ENCODE measurements at regions not wholly inside any gene's neighbourhood (a gene's known extent, or its start where the extent isn't known, plus 50 kb on each side); places are given as distances from the start of the nearest gene placed in this dataset.

DNA sequence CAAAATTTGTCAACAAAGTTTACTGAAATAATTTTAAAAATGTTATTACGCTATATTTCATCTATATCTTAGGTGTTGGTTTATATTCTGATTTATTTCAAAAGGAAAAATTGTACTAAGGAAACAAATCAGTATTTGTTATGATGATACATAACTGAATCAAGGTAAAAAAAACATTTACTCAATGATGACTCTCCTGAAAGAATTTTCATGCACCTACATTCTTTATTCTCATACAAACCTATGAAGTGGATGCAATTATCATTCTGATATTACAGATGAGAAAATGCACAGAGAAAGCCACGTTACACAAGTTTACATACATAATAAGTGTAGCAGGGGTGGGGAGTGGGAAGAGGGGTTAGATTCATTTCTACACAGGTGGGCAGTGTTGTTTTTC lies 422.4 kb downstream of the DSEL start:
- H3K4me3 ChIP-seq (ENCODE audit: low read depth, low read length), result no peak overlapping the region
- DNase-seq (ENCODE audit: low read depth), result no peak
- TF ChIP-seq, protein P1, sequence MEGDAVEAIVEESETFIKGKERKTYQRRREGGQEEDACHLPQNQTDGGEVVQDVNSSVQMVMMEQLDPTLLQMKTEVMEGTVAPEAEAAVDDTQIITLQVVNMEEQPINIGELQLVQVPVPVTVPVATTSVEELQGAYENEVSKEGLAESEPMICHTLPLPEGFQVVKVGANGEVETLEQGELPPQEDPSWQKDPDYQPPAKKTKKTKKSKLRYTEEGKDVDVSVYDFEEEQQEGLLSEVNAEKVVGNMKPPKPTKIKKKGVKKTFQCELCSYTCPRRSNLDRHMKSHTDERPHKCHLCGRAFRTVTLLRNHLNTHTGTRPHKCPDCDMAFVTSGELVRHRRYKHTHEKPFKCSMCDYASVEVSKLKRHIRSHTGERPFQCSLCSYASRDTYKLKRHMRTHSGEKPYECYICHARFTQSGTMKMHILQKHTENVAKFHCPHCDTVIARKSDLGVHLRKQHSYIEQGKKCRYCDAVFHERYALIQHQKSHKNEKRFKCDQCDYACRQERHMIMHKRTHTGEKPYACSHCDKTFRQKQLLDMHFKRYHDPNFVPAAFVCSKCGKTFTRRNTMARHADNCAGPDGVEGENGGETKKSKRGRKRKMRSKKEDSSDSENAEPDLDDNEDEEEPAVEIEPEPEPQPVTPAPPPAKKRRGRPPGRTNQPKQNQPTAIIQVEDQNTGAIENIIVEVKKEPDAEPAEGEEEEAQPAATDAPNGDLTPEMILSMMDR (IDR thresholded peaks at IDR 0.05; ENCODE audit: low read depth, low read length, missing control alignments), result no peak

DNA sequence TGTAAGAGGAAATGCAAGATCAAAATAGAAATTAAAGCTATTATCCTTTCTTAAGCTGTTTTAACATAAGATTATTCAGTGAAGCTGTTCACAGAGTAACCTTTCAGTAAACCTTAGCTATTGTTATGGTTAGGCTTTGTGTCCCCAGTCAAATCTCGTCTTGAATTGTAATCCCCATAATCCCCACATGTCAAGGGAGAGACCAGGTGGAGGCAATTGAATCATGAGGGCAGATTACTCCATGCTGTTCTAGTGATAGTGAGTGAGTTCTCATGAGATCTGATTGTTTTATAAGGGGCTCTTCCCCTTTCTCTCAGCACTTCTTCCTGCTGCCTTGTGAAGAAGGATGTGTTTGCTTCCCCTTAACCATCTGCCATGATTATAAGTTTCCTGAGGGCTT lies 424.4 kb downstream of the DSEL start:
- TF ChIP-seq, protein P1 (IDR thresholded peaks at IDR 0.05; ENCODE audit: low read depth, low read length, missing control alignments), result no peak
- DNase-seq (ENCODE audit: low read depth), result no peak
- H3K4me3 ChIP-seq (ENCODE audit: low read depth, low read length), result no peak overlapping the region

DNA sequence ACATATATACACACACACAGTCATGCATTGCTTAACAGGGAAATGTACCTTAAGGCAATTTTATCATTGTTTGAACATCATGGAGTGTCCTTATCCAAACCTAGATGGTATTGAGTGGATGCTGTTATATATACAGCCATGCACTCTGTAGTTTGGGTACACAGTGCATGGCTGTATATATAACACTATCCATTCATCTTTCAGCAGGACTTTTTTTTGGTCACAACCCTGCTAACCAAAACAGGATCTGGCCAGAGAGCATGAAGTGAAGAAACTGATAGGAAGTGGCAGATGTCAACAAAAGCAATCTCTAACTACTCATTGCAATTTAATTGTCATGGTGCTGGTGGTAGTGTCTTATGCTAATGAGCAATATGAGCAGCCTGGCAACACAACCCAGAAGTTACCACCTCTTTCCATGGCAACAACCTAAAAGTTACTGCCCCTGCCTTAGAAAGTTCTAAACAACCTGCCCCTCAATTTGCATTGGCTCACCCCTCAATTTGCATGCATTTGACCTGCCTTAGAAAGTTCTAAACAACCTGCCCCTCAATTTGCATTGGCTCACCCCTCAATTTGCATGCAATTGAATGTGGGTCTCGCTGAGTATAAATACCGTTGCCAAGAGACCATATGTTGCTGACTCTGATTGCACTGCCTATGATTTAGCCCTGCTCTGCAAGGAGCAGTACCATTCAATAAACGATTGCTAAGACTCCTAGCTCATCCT lies 434.9 kb downstream of the DSEL start:
- DNase-seq (ENCODE audit: low read depth), result no peak
- TF ChIP-seq, protein P1 (IDR thresholded peaks at IDR 0.05; ENCODE audit: low read depth, low read length, missing control alignments), result no peak
- no peak overlapping the region for H3K4me3 ChIP-seq (ENCODE audit: low read depth, low read length)

DNA sequence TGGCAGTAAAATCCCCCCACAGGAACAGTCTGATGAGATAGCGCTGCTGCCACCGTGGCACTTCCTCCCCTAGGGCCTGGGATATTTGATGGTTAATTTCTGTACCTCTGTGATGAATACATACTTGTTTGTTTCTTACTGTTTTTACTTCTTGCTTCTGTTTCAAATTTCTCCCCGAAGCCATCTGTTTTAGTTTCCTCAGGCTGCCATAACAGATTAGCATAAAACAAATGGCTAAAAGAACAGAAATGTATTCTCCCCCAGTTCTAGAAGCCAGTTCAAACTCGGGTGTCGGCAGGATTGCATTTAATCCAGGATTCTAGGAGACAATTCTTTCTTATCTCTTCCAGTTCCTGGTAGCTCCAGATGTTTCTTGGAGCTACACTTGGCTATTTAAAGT lies 435.9 kb downstream of the DSEL start:
- no peak overlapping the region for H3K4me3 ChIP-seq (ENCODE audit: low read depth, low read length)
- DNase-seq (ENCODE audit: low read depth), result no peak
- TF ChIP-seq, protein P1 (IDR thresholded peaks at IDR 0.05; ENCODE audit: low read depth, low read length, missing control alignments), result no peak

DNA sequence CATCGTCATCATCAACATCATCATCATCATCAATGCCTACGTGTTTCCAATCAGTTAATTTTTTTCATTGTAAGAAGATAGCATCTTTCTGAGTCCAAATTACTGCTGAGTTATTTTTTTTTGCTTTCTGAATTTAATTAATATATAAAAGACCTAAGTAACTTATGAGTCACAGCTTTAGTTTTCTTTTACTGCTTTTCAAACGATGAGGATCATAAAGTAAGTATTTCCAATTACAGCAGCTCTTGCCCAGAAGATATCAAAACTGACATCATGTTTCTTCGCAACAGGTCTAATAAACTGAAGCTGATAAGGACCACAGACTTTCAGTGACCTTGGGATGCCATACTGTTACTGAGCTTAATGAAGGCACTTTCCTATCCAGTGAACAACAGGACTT lies 442.2 kb downstream of the DSEL start:
- no peak for DNase-seq (ENCODE audit: low read depth)
- TF ChIP-seq, protein P1 (IDR thresholded peaks at IDR 0.05; ENCODE audit: low read depth, low read length, missing control alignments), result no peak
- H3K4me3 ChIP-seq (ENCODE audit: low read depth, low read length), result no peak overlapping the region

DNA sequence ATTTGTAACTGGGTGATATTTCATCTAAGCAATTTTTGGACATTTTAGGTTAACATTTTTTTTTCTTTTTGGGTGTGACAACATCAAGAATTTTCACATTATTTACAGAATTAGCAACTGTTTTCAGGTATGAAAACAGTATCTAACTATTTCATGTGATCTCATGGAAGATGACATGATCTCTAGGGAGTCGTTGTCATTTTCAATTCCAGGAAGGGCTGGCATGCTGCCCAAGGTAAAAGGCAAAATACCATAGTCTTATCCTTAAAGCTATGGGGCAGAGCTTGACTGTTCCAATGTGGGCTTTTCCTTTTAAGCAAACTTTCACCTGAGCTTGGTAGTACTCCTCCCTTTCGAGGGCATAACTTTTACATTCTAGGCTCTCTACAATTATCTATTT lies 443.7 kb downstream of the DSEL start:
- no peak for DNase-seq (ENCODE audit: low read depth)
- H3K4me3 ChIP-seq (ENCODE audit: low read depth, low read length), result no peak overlapping the region
- TF ChIP-seq, protein P1 (IDR thresholded peaks at IDR 0.05; ENCODE audit: low read depth, low read length, missing control alignments), result no peak

DNA sequence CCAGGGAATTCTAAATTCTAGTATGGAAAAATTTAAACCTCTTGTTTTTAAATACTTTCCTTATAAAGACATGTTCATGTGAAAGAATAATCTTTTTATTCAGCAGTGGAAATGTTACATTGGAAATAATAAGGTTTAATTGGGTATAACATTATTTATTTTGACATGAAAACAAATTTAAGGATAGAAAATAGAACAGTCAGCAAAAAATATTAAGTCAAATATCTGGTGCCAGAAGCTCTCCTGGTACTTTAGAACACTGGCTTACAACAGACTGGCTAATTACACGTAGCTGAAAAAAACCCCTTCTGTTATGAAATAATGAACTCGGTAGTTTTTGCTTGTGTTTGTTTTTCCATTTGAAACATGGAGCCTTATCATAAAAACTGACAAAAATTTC lies 447.9 kb downstream of the DSEL start:
- no peak for DNase-seq (ENCODE audit: low read depth)
- TF ChIP-seq, protein P1 (IDR thresholded peaks at IDR 0.05; ENCODE audit: low read depth, low read length, missing control alignments), result no peak
- no peak overlapping the region for H3K4me3 ChIP-seq (ENCODE audit: low read depth, low read length)

Data from GM12864 (cell line).